Ammon's horn (tissue), 1 donor: ENCODE measurements at regions not wholly inside any gene's neighbourhood (a gene's known extent, or its start where the extent isn't known, plus 50 kb on each side); places are given as distances from the start of the nearest gene placed in this dataset.
"Not testable (repeated sequence)": the region's sequence is repeated elsewhere in the genome, so short reads cannot be mapped to it uniquely, and the experiment has no call there.

Experiments used
- DNase-seq: peaks from one replicate; pipeline ENCODE4 v3.0.0-alpha.2; 2016; ENCODE audit warnings: low spot score

DNA sequence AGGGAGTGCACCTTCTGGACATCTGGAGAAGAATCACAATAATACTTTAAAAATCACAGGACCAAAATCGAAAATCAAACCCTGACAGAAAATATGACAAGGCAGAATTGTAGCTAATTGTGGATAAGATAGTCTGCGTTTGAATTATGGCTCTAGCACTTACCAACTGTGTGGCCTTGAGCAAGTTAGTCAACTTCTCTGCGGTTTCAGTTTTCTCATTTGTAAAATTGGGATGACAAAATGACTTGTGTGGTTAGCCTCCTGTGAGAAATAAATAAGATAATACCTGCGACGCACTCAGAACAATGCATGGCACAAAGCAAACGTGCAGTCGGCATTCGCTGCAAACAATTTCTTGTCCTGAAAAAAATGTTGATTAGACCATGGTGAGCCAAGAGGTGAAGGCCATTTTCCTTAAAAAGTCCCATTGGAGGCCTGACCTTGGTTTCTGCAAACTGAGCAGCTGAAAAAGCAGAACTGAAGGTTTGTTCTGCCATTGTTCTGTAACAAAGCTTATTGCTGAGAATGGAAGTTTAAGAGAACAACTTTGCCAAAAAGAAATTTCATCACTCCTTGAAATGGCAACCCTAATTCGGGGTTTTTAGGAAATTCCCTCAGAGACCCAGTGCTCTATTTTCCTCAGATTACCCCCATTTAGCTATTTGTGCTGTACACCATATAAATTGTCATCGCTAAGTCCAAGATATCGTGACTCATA lies 266.3 kb downstream of the ERMARD start:
- DNase-seq = no peak

DNA sequence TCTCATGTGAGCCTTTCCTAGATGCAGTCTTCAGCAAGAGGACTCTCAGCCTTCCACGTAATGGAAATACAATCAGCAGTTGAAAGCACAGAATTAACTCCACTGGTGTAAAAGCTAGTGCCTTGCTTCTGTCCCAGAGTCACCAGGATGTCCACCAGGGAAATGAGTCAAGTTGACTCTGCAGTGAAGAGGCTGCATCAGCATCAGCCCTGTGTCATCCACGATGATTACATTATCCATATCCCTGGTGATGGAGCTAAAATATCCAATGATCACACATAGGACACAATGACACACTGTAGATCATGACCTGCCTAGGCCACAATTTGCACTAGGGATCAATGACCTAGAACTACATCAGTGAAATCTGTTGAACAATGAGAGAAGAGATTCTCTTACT lies 262.4 kb downstream of the ERMARD start:
- DNase-seq = no peak

DNA sequence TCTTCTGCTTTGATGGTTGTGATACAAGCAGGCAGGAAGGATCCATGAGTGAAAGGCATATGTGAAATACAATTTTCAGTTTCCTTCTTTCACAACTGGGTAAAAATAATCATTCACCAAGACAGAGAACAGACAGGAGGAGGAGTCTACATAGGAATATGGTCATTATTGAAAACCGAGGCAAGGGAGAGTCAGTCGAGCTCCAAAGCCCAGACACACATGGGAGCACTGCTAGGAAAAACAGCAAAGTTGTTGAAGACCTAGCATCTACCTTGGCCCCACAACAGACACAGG lies 260.6 kb downstream of the ERMARD start:
- DNase-seq = no peak

GRCh38 chr6:170011204-170012036 lies 260.0 kb downstream of the ERMARD start:
- DNase-seq = peak; percentile 64

- no peak for DNase-seq
Measured at GRCh38 chr6:170010665-170011203, 259.3 kb downstream of the ERMARD start.

DNA sequence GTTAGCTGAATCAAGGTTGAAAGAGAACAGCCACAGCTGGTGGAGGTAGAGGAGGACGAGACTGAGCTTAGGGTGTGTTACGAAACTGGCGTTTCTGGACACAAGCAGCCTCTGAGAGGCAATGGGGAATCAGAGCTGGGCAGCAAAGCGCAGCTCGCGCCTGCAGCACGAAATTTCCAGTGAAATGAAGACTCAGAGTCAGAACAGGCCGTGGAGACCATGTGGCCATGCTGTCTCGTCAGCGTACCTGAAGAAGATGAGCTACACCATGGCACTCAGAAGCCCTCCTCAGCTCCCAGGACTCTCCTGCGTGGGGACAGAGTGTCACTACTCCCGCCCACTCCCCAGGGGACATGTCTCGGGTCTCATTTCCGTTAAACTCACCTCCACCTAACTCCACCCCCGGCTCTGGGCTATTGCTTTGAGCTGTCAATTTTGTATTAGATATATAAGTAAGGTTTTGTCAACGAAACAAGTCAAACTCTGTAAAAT lies 256.9 kb downstream of the ERMARD start:
- no peak for DNase-seq

- DNase-seq = no peak
Measured at GRCh38 chr6:170007468-170008293, 256.3 kb downstream of the ERMARD start.

DNA sequence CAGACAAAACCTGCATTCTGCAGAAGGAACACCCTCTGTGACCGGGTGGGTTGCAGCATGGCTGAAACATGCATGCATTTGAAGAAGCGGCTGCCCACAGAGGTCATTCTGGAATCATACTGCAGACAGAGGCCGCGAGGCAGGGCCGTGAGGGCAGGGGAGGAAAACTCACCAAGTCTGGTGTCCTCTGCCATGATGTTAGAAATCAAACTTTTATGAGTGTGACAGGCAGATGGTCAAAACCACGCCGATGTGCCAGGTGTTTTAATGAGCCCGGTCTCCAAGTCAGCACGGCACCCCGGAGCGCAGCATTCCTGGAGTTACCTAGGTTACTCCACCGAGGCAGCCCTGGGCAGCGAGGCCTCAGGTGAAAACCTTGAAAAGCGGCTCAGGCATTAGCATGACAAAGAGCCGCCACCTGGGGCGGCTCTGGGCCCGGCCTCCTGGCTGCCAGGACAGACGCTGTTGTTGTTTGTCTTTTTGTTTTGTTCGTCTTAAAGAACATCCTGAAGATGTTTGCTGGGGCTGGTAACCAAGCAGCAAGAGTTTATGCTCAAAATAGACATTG lies 255.6 kb downstream of the ERMARD start:
- DNase-seq = no peak

DNA sequence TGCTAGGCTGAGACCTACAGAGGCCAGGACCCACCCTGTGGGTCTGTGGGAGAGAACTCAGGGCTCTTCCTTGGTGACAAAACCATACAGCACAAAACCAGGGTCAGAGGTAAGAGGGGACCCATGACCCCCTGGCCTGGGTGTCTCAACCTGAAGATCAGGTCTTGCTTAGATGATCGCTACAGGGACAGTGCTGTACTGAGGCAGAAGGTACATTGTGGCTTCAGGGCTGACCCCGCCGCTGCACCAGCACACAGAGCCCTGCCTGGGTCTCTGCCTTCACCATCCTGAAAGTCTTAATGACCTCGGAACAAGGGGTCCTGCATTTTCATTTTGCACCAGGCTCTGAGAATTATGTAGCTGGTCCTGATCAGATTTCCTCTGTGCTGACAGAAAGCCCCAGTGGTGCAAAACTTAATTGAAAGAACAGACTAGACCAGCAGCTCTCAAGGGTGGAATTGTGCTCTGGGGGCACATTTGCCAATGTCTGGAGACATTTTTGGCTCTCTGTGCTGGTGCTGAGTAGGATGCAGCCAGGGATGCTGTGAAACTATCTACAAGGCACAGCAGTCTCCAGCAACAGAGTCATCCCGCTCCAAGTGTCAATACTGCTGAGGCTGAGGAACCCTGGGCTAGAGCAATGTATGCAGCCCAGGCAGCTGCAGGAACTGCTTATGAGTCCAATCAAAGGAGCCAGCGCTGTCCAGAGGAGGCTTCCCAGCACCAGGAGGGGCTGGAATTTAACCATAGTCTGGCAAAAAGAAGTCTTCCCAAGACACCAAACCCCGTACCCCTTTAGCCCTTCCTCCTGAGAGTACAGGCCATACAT lies 254.9 kb downstream of the ERMARD start:
- no peak for DNase-seq

DNA sequence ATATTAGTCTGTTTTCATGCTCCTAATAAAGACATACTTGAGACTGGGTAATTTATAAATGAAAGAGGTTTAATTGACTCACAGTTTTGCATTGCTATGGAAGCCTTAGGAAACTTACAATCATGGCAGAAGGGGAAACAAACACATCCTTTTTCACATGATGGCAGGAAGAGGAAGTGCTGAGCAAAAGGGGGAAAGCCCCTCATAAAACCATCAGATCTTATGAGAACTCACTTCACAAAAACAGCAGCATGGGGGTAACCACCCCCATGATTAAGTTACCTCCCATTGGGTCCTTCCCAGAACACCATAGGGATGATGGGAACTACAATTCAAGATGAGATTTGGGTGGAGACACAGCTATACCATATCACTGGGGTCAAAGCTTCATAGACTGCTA lies 254.2 kb downstream of the ERMARD start:
- DNase-seq = no peak

DNA sequence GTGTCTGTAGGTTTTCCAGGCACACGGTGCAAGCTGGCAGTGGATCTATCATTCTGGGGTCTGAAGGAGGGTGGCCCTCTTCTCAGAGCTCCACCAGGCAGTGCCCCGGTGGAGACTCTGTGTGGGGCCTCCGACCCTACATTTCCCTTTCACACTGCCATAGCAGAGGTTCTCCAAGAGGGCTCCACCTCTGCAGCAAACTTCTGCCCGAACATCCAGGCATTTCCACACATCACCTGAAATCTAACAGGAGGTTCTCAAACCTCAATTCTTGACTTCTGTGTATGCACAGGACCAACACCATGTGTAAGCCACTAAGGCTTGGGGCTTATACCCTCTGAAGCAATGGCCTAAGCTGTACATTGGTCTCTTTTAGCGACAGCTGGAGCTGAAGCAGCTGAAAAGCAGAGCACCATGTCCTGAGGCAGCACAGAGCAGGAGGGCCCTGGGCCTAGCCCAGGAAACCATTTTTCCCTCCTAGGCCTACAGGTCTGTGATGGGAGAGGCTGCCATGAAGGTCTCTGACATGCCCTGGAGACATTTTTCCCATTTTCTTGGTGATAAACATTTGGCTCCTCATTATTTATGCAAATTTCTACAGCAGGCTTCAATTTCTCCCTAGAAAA lies 253.3 kb downstream of the ERMARD start:
- DNase-seq = no peak

DNA sequence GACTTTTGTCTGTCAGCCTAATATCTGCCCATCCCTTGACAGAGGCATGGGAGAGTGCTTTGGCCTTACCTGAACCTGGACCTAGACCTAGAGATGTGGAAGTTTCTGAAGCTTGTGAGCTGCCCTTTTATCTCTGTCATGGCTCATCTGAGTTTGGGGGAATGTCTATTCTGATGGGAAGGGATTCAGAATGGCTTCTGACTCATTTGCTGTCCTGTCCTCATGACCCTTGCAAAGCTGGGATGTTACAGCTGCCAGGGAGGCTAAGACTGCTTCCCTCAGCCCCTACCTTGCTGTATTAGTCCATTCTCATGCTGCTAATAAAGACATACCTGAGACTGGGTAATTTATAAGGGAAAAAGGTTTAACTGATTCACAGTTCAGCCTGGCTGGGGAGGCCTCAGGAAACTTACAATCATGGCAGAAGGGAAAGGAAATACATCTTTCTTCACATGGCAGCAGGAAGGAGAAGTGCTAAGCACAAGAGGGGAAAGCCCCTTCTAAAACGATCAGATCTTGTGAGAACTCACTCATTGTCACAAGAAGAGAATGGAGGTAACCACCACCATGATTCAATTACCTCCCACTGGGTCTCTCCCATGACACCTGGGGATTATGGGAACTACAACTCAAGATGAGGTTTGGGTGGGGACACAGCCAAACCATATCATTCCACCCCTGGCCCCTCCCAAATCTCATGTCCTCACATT lies 252.2 kb downstream of the ERMARD start:
- DNase-seq = no peak

DNA sequence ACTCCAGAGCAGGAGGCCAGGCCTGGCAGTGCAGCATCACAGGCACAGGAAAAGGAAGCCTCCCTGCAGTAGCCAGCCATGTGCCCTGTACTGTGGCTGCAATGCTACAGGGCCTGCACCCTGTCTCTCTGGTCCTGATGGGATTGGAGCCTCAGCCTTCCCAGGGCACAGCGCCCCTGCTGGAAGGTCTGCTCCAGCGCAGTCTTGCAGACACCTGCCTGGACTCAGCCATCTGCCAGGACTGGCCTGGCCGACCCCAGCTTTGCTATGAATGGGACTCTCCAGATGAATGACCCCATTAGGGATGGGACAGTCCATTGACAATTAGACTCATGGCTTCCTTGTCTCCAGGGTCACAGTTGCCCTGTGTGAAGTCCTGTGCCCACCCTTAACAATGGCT lies 251.6 kb downstream of the ERMARD start:
- DNase-seq = no peak

- DNase-seq = not testable (repeated sequence)
Measured at GRCh38 chr6:170001782-170002181, 250.4 kb downstream of the ERMARD start.

DNA sequence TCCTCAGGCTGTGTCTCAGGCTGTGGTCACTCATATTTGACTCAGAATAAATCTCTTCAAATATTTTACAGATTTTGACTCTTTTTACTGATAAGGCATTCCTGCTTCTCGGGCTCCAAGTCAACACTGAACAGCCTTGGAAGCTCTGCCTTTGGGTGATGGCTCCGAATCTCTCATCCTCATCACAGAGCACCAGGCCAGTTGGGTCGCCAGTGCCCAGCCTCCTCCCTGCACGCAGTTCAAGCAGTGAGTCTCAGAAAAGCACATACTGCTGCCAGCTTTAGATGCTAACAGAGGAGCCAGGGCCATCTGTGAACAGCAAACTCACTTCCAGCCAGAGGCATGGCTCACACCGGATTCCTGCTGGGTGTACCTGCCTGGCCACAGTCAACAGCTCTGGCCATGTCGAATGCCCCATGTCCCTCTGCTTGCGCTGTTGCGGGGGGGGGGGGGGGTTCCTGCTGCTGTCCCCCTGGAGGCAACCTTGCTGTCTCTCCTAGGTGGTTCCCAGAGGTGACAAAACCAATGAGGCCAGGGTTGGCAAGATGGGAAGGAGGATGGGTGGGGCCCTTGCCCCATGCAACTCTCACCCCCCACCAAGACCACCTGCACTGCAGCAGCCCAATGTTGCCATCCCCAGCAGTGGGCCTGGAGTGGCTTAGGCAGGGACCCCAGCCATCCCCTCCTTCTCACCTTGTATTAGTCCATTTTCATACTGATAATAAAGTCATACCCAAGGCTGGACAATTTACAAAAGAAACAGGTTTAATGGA lies 248.8 kb downstream of the ERMARD start:
- DNase-seq = no peak

DNA sequence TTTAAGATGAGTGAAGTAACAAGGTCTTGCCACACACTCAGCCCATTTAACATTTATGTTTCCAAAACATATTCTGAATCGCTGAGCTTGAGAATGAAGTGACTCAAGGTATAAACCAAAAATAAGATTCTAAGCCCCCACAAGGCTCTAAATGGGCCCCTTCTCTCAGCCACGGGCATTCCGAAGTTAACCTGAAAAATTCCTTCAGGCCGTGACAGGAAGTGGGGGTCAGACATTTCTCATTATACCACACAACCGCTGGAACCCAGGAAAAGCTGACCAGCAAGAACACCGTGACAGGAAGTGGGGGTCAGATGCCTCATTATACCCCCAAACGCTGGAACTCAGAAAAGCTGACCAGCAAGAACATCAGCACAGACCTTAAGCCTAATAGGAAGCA lies 247.9 kb downstream of the ERMARD start:
- DNase-seq = no peak

DNA sequence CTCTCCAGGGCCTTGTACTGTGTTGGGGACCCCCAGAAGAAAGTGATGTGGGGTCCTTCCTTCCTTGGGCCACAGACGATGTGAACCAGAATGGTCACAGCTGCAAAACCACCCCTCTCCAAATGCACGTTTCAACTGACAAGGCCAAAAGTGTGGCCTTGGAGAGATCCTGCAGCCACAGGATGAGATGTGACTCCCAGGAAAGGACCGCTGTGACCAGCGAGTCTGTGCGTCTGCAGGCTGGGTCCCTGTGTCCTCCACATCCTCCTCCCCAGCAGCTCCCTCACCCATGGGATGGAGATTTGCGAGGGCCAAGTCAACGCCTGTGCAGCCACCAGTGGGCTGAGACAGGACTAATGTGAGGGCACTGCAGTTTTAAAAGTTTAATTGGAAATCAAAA lies 247.0 kb downstream of the ERMARD start:
- no peak for DNase-seq

DNA sequence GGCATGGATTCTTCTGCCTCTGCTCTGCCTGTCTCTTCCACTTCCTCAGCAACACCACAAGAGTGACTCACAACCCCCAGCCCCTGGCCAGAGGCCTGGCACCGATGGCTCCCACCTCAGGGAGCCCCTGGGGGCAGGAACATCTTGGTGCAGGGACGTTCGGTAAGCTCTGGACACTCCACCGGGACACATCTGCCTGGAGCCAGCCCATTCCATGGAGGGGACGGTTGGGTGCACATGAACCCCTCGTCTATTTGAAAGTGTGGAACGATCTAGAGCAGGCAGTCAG lies 246.5 kb downstream of the ERMARD start:
- DNase-seq = no peak

GRCh38 chr6:169997187-169997929 lies 245.9 kb downstream of the ERMARD start:
- no peak for DNase-seq
